BLaER1 (cell line): ENCODE measurements at regions not wholly inside any gene's neighbourhood (a gene's known extent, or its start where the extent isn't known, plus 50 kb on each side); places are given as distances from the start of the nearest gene placed in this dataset.
"Not testable (repeated sequence)": the region's sequence is repeated elsewhere in the genome, so short reads cannot be mapped to it uniquely, and the experiment has no call there.

Experiments used
- H3K27ac ChIP-seq: shearing (Covaris generic); formaldehyde crosslinking; 2 replicates; pipeline ENCODE4 v1.8.1; 2022
- H3K27me3 ChIP-seq: shearing (Covaris generic); formaldehyde crosslinking; 2 replicates; pipeline ENCODE4 v1.8.1; 2022
- H3K36me3 ChIP-seq: shearing (Covaris generic); formaldehyde crosslinking; 2 replicates; pipeline ENCODE4 v1.8.1; 2022
- H3K4me1 ChIP-seq: shearing (Covaris generic); formaldehyde crosslinking; 2 replicates; pipeline ENCODE4 v1.8.1; 2022
- H3K4me2 ChIP-seq: shearing (Covaris generic); formaldehyde crosslinking; 2 replicates; pipeline ENCODE4 v1.8.1; 2022
- H3K4me3 ChIP-seq: shearing (Covaris generic); formaldehyde crosslinking; 2 replicates; pipeline ENCODE4 v1.8.1; 2022
- H3K9ac ChIP-seq: shearing (Covaris generic); formaldehyde crosslinking; 2 replicates; pipeline ENCODE4 v1.8.1; 2022
- H3K9me3 ChIP-seq: shearing (Covaris generic); formaldehyde crosslinking; 2 replicates; pipeline ENCODE4 v1.8.1; 2022
- H4K20me1 ChIP-seq: shearing (Covaris generic); formaldehyde crosslinking; 2 replicates; pipeline ENCODE4 v1.8.1; 2022
- Cebpa-rat ChIP-seq: shearing (Covaris generic); IDR thresholded peaks from 2 replicates; pipeline ENCODE4 v1.8.1; 2022

- Histone ChIP-seq H3K4me1 (no peaks in the 10 kb centered on the region), H3K9me3 (peaks cover 25% of the 10 kb centered on the region), H3K36me3 (no peaks in the 10 kb centered on the region), H4K20me1 (no peaks in the 10 kb centered on the region), H3K4me3 (no peak overlapping the region), H3K27me3 (no peaks in the 10 kb centered on the region), H3K4me2 (no peak overlapping the region), H3K27ac (no peak overlapping the region), H3K9ac (no peak overlapping the region)
- TF ChIP-seq Cebpa-rat: no peak
Measured at GRCh38 chr1:232329103-232329813, 300.7 kb downstream of the SIPA1L2 start.

DNA sequence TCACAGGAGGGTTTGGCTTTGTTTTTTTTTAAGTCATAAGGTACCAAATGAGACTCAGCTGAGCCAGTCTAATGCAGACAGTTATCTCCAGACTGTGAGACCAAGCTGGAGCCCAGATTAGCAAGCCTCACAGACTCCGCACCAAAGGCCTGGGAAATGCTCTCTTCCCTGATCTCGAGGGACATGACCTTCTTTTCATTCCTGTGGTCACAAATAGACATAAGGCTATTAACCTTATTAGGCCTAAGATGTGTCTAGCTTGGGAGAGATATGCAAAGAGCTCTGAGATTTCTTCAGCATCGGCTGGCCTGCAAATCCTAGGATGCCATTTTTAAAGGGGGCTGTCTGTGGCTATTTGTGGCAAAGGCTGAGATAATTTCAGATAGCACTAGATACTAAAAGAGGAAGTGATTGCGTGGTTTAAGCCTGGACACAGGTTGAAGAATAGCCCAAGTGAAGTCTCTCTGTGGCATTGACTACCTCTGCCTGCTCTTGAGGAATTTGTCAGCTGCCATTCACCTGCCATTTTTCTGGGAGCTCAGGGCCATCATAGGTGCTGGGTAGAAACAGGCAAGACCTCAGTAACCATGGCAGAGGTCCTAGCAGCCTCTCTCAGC is 301.3 kb downstream of the SIPA1L2 start:
- peaks cover 25% of the 10 kb centered on the region for H3K9me3 ChIP-seq
- H3K4me2 ChIP-seq: no peak overlapping the region
- H3K4me1 ChIP-seq: no peaks in the 10 kb centered on the region
- no peaks in the 10 kb centered on the region for H3K27me3 ChIP-seq
- no peak overlapping the region for H3K4me3 ChIP-seq
- H3K27ac ChIP-seq: no peak overlapping the region
- no peak overlapping the region for H3K9ac ChIP-seq
- H4K20me1 ChIP-seq: no peaks in the 10 kb centered on the region
- TF ChIP-seq Cebpa-rat: no peak
- no peaks in the 10 kb centered on the region for H3K36me3 ChIP-seq

- H3K9me3 ChIP-seq: peaks cover 18% of the 10 kb centered on the region
- no peaks in the 10 kb centered on the region for H3K36me3 ChIP-seq
- no peak for TF ChIP-seq Cebpa-rat
- no peak overlapping the region for H3K4me3 ChIP-seq
- no peak overlapping the region for H3K4me2 ChIP-seq
- no peaks in the 10 kb centered on the region for H4K20me1 ChIP-seq
- no peak overlapping the region for H3K9ac ChIP-seq
- no peak overlapping the region for H3K27ac ChIP-seq
- H3K27me3 ChIP-seq: no peaks in the 10 kb centered on the region
- no peaks in the 10 kb centered on the region for H3K4me1 ChIP-seq
Measured at GRCh38 chr1:232327899-232328298, 302.0 kb downstream of the SIPA1L2 start.

DNA sequence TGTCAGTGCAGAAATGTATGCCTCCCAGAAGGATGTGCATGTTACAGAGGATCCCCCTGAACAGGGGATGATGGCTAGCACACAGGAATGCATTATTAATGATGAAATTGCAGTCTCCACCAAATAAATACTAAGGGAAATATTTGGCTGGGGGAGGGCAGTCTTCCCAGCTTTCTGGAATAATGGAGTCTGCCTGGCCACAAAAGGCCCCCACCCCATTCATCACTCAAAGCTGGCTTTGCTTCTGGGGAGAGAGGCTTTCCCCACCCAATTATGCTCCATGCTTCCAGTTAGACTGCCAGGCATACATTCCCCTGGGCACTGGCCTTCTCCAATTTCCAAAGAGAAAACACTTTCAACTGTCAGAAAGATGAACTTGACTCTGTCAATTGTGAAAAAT is 302.7 kb downstream of the SIPA1L2 start:
- no peaks in the 10 kb centered on the region for H3K36me3 ChIP-seq
- no peak overlapping the region for H3K27ac ChIP-seq
- no peaks in the 10 kb centered on the region for H4K20me1 ChIP-seq
- H3K27me3 ChIP-seq: no peaks in the 10 kb centered on the region
- no peaks in the 10 kb centered on the region for H3K4me1 ChIP-seq
- no peak overlapping the region for H3K4me3 ChIP-seq
- H3K4me2 ChIP-seq: no peak overlapping the region
- TF ChIP-seq Cebpa-rat: no peak
- H3K9ac ChIP-seq: no peak overlapping the region
- peaks cover 18% of the 10 kb centered on the region for H3K9me3 ChIP-seq

DNA sequence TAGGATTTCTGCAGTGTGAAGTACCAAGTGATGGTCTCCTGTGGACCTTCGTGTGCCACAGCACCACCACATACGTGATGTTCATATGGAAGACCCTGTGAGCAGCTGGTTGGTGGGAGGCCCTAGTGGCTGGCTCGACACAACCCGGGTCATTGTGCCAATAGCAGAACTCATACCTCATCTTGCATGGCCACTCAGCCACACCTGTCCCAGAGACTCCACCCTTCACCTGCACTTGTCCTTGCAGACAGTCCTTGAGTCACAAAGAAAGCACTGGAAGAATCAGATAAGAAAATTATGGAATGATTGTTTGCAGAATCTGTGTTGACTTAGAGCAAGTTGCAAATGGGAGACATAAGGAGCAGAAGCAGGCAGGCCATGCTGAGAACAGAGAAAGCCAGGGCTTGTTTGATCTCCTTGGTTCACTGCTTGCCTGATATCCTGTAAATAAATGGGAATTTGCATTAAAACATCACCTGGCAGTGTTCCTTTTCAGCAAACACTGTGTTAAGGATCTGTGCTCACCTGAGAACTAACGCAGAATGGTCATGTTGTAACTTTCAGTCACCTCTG is 307.7 kb downstream of the SIPA1L2 start:
- no peak overlapping the region for H3K4me2 ChIP-seq
- H3K9me3 ChIP-seq: no peaks in the 10 kb centered on the region
- no peak overlapping the region for H3K4me3 ChIP-seq
- H3K27me3 ChIP-seq: no peaks in the 10 kb centered on the region
- no peaks in the 10 kb centered on the region for H3K36me3 ChIP-seq
- TF ChIP-seq Cebpa-rat: no peak
- no peaks in the 10 kb centered on the region for H3K4me1 ChIP-seq
- no peak overlapping the region for H3K9ac ChIP-seq
- no peaks in the 10 kb centered on the region for H4K20me1 ChIP-seq
- H3K27ac ChIP-seq: no peak overlapping the region

DNA sequence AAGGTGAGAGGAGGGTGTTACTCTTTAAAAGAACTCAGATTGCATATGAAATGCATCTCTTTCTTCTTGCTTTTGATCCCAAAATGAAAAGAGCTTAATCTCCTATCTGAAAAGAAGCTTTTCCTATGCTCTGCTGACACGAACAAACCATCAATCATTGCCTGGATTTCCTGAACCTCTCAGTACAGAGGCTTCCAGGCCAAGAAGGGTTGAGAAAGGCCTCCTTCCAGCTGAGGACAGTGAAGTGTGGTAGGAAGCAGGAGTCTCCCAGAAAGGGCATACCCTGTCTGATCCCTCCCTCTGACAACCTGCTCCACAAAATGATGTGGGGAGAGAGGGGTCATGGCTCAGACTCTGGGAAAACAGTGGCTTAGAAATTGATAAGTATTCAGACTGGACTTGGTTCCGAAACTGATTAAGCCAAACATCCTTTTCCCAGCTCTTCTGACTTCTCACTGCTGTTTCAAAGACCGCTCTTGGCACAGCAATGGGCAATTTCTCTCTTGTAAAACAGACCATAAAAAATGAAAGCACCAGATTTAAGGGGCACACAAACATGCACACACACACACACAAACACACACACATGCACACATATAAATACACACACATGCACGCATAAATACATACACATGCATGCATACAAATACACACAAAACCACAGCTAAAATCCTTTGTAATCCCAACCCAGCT is 310.3 kb downstream of the SIPA1L2 start:
- H3K36me3 ChIP-seq: no peaks in the 10 kb centered on the region
- H4K20me1 ChIP-seq: no peaks in the 10 kb centered on the region
- TF ChIP-seq Cebpa-rat: no peak
- H3K4me3 ChIP-seq: no peak overlapping the region
- H3K9me3 ChIP-seq: no peaks in the 10 kb centered on the region
- no peaks in the 10 kb centered on the region for H3K4me1 ChIP-seq
- H3K9ac ChIP-seq: no peak overlapping the region
- H3K4me2 ChIP-seq: no peak overlapping the region
- no peak overlapping the region for H3K27ac ChIP-seq
- H3K27me3 ChIP-seq: no peaks in the 10 kb centered on the region

- H3K4me1 ChIP-seq: no peaks in the 10 kb centered on the region
- no peak overlapping the region for H3K4me3 ChIP-seq
- H3K27ac ChIP-seq: no peak overlapping the region
- no peak for TF ChIP-seq Cebpa-rat
- no peak overlapping the region for H3K4me2 ChIP-seq
- H3K9me3 ChIP-seq: 0 out of 2 replicates have a peak, but pooled peaks cover 1% of the 10 kb centered on the region
- H3K27me3 ChIP-seq: no peaks in the 10 kb centered on the region
- no peak overlapping the region for H3K9ac ChIP-seq
- H4K20me1 ChIP-seq: no peaks in the 10 kb centered on the region
- H3K36me3 ChIP-seq: no peaks in the 10 kb centered on the region
Measured at GRCh38 chr1:232319072-232319471, 310.9 kb downstream of the SIPA1L2 start.

GRCh38 chr1:232318143-232318542 is 311.8 kb downstream of the SIPA1L2 start:
- no peak overlapping the region for H3K4me2 ChIP-seq
- no peaks in the 10 kb centered on the region for H3K36me3 ChIP-seq
- H3K4me1 ChIP-seq: no peaks in the 10 kb centered on the region
- no peaks in the 10 kb centered on the region for H4K20me1 ChIP-seq
- TF ChIP-seq Cebpa-rat: no peak
- no peak overlapping the region for H3K27ac ChIP-seq
- no peak overlapping the region for H3K9ac ChIP-seq
- H3K27me3 ChIP-seq: no peaks in the 10 kb centered on the region
- no peak overlapping the region for H3K4me3 ChIP-seq
- H3K9me3 ChIP-seq: peaks cover 5% of the 10 kb centered on the region; the same call in 1 of the 2 replicates

DNA sequence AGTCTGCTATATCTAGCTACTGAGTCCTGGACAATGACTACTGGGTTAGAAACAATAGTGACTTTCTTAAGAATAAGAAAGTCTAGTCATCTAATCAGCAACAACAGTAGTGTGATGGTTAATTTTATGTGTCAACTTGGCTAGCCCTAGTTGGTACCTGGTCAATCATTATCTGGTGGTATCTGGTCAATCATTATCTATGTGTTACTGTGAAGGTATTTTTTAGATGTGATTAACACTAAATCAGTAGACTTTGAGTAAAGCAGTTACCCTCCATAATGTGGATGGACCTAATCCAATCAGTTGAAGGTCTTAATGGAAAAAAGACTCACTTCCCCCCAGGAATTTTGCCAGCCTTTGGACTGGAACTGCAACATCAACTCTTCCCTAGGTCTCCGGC is 312.6 kb downstream of the SIPA1L2 start:
- H3K4me2 ChIP-seq: no peak overlapping the region
- H3K36me3 ChIP-seq: no peaks in the 10 kb centered on the region
- no peaks in the 10 kb centered on the region for H4K20me1 ChIP-seq
- H3K27ac ChIP-seq: no peak overlapping the region
- H3K27me3 ChIP-seq: no peaks in the 10 kb centered on the region
- no peak overlapping the region for H3K4me3 ChIP-seq
- H3K4me1 ChIP-seq: no peaks in the 10 kb centered on the region
- peaks cover 5% of the 10 kb centered on the region; the same call in 1 of the 2 replicates for H3K9me3 ChIP-seq
- no peak for TF ChIP-seq Cebpa-rat
- H3K9ac ChIP-seq: no peak overlapping the region

DNA sequence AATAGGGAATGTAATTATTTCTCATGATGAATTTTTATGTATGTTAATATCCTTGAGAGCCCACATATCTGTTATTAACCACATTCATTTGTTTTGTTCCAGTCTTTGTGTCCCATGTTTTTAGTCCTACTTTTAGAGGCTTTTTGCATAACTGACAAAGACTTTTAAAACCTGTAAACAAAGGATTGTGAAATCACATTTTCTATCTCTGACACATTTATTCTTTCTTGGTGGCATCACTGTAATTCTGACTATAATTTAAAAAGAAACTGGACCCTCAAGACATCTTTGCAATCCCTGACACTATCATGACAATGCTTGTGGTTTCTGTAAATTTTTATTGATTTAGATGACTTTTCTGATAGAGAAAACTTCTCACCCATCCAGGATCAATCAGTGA is 313.1 kb downstream of the SIPA1L2 start:
- Histone ChIP-seq H3K4me1 (no peaks in the 10 kb centered on the region), H3K9ac (no peak overlapping the region), H3K9me3 (peaks cover 5% of the 10 kb centered on the region; the same call in 1 of the 2 replicates), H4K20me1 (no peaks in the 10 kb centered on the region), H3K27ac (no peak overlapping the region), H3K27me3 (no peaks in the 10 kb centered on the region), H3K4me2 (no peak overlapping the region), H3K36me3 (no peaks in the 10 kb centered on the region), H3K4me3 (no peak overlapping the region)
- TF ChIP-seq Cebpa-rat: no peak

GRCh38 chr1:232313876-232314275 is 316.1 kb downstream of the SIPA1L2 start:
- H3K27me3 ChIP-seq, H3K27ac ChIP-seq, H3K9me3 ChIP-seq, H3K4me1 ChIP-seq, H3K4me3 ChIP-seq, H3K36me3 ChIP-seq, H3K4me2 ChIP-seq, H4K20me1 ChIP-seq, H3K9ac ChIP-seq: not testable (repeated sequence)
